ENCODE measurements at regions not wholly inside any gene's neighbourhood (a gene's known extent, or its start where the extent isn't known, plus 50 kb on each side); places are given as distances from the start of the nearest gene placed in this dataset.

GRCh38 chr16:79500286-79500685, 100.3 kb downstream of the MAF start:
- TF ChIP-seq REST (tag by site-specific recombination; IDR thresholded peaks at IDR 0.05): no peak
- TF ChIP-seq ZNF335 (tag by site-specific recombination; conservative IDR thresholded peaks at IDR 0.05): no peak
- no peak for TF ChIP-seq ZBTB48 (tag by site-specific recombination; IDR thresholded peaks at IDR 0.05)
- TF ChIP-seq CTCF (tag by site-specific recombination; IDR thresholded peaks at IDR 0.05): no peak
- no peak for TF ChIP-seq ZNF596 (tag by site-specific recombination; IDR thresholded peaks at IDR 0.05)
- TF ChIP-seq ZNF580 (tag by site-specific recombination; IDR thresholded peaks at IDR 0.05): no peak
- TF ChIP-seq ZNF416 (tag by site-specific recombination; IDR thresholded peaks at IDR 0.05): no peak
- TF ChIP-seq ZNF146 (tag by site-specific recombination; IDR thresholded peaks at IDR 0.05): no peak
- TF ChIP-seq ZNF423 (tag by site-specific recombination; IDR thresholded peaks at IDR 0.05): no peak
- no peak for TF ChIP-seq KLF1 (tag by site-specific recombination; IDR thresholded peaks at IDR 0.05)
- TF ChIP-seq GLI4 (tag by site-specific recombination; IDR thresholded peaks at IDR 0.05): no peak

All from HEK293 (cell line).